Astrocyte (in vitro differentiated cells and primary cell): ENCODE measurements at regions not wholly inside any gene's neighbourhood (a gene's known extent, or its start where the extent isn't known, plus 50 kb on each side); places are given as distances from the start of the nearest gene placed in this dataset.

ENCODE experiments used
- DNase-seq: peaks from one replicate; pipeline ENCODE4 v3.0.0-alpha.2; 2010; ENCODE audit warnings: low read depth
- FAIRE-seq: peaks from 2 replicates; lab custom pipeline; 2011; peaks lifted over from hg19 to GRCh38; lab: Jason Lieb, UNC
- H2AFZ ChIP-seq: 2 replicates; pipeline ENCODE4 v1.6.0; 2012; ENCODE audit warnings: low read depth, low read length, inconsistent platforms
- H3K27ac ChIP-seq: 2 replicates; pipeline ENCODE4 v1.5.1; 2011; ENCODE audit warnings: low read depth, low read length, inconsistent platforms
- H3K27me3 ChIP-seq: 2 replicates; pipeline ENCODE4 v1.6.0; 2011; ENCODE audit warnings: low read length, inconsistent platforms; ENCODE audit not compliant: insufficient read depth
- H3K36me3 ChIP-seq: 2 replicates; pipeline ENCODE4 v1.5.1; 2011; ENCODE audit warnings: low read length, inconsistent platforms; ENCODE audit not compliant: insufficient read depth
- H3K4me1 ChIP-seq: 2 replicates; pipeline ENCODE4 v1.5.1; 2011; ENCODE audit warnings: low read length, inconsistent platforms; ENCODE audit not compliant: insufficient read depth
- H3K4me2 ChIP-seq: 2 replicates; pipeline ENCODE4 v1.6.0; 2012; ENCODE audit warnings: low read length, inconsistent platforms
- H3K4me3 ChIP-seq: 2 replicates; pipeline ENCODE4 v1.5.1; 2011; ENCODE audit warnings: low read depth, mild to moderate bottlenecking, low read length, inconsistent platforms; ENCODE audit not compliant: insufficient read depth
- H3K79me2 ChIP-seq: 2 replicates; pipeline ENCODE4 v1.6.0; 2012; ENCODE audit warnings: mild to moderate bottlenecking, low read length, inconsistent platforms; ENCODE audit not compliant: insufficient read depth
- H3K9ac ChIP-seq: 2 replicates; pipeline ENCODE4 v1.6.0; 2012; ENCODE audit warnings: mild to moderate bottlenecking, low read length, inconsistent platforms
- H3K9me3 ChIP-seq: 2 replicates; pipeline ENCODE4 v1.5.1; 2012; ENCODE audit warnings: low read depth, mild to moderate bottlenecking, low read length, inconsistent platforms; ENCODE audit not compliant: insufficient read depth
- H4K20me1 ChIP-seq: 2 replicates; pipeline ENCODE4 v1.6.0; 2012; ENCODE audit warnings: low read length, inconsistent platforms; ENCODE audit not compliant: insufficient read depth
- H3K27ac Mint-ChIP-seq: one replicate; pipeline ENCODE4 v1.8.0; 2021; ENCODE audit warnings: mild to moderate bottlenecking, mixed read lengths; ENCODE audit not compliant: unreplicated experiment
- H3K27me3 Mint-ChIP-seq: one replicate; pipeline ENCODE4 v1.8.0; 2021; ENCODE audit warnings: low read depth, mixed read lengths; ENCODE audit not compliant: unreplicated experiment
- H3K36me3 Mint-ChIP-seq: one replicate; pipeline ENCODE4 v1.8.0; 2021; ENCODE audit warnings: low read depth, mixed read lengths; ENCODE audit not compliant: unreplicated experiment
- H3K4me1 Mint-ChIP-seq: one replicate; pipeline ENCODE4 v1.8.0; 2021; ENCODE audit warnings: low read depth, mixed read lengths; ENCODE audit not compliant: unreplicated experiment
- H3K4me3 Mint-ChIP-seq: one replicate; pipeline ENCODE4 v1.8.0; 2021; ENCODE audit warnings: mild to moderate bottlenecking, moderate library complexity, mixed read lengths; ENCODE audit not compliant: unreplicated experiment
- H3K9me3 Mint-ChIP-seq: one replicate; pipeline ENCODE4 v1.8.0; 2021; ENCODE audit warnings: mild to moderate bottlenecking, mixed read lengths; ENCODE audit not compliant: unreplicated experiment
- CTCF ChIP-seq: IDR thresholded peaks from 2 replicates; pipeline ENCODE4 v1.5.1; 2011; ENCODE audit warnings: low read depth, mild to moderate bottlenecking, inconsistent platforms, low read length, moderate library complexity; ENCODE audit not compliant: insufficient read depth
- EZH2 ChIP-seq: IDR thresholded peaks from 2 replicates; pipeline ENCODE4 v1.6.1; 2012; ENCODE audit warnings: mild to moderate bottlenecking, low read length, inconsistent platforms; ENCODE audit not compliant: insufficient read depth

- Histone ChIP-seq H4K20me1 (peaks cover 33% of the 10 kb centered on the region), H3K36me3 (no peaks in the 10 kb centered on the region), H3K79me2 (peaks cover 66% of the 10 kb centered on the region), H3K27me3 (no peaks in the 10 kb centered on the region), H3K9ac (no peak overlapping the region), H3K27ac (no peak overlapping the region), H3K4me2 (no peak overlapping the region), H2AFZ (no peak overlapping the region), H3K9me3 (no peaks in the 10 kb centered on the region), H3K4me3 (no peak overlapping the region), H3K4me1 (no peaks in the 10 kb centered on the region)
- DNase-seq, result no peak
- H3K4me3 Mint-ChIP-seq, result no peak overlapping the region
- TF ChIP-seq EZH2, result no peak
- TF ChIP-seq CTCF, result no peak
- H3K4me1 Mint-ChIP-seq, result peaks cover 9% of the 10 kb centered on the region
- FAIRE-seq, result peak; percentile 17
- H3K27me3 Mint-ChIP-seq, result no peaks in the 10 kb centered on the region
- H3K9me3 Mint-ChIP-seq, result no peaks in the 10 kb centered on the region
- no peaks in the 10 kb centered on the region for H3K36me3 Mint-ChIP-seq
- H3K27ac Mint-ChIP-seq, result no peak overlapping the region
Measured at GRCh38 chr17:63124536-63124935, 158.5 kb downstream of the TANC2 start.

GRCh38 chr17:63124958-63125357 is 158.9 kb downstream of the TANC2 start:
- H3K9ac ChIP-seq, result no peak overlapping the region
- peaks cover 9% of the 10 kb centered on the region for H3K4me1 Mint-ChIP-seq
- no peaks in the 10 kb centered on the region for H3K36me3 Mint-ChIP-seq
- H3K4me3 ChIP-seq, result no peak overlapping the region
- no peaks in the 10 kb centered on the region for H3K9me3 ChIP-seq
- H2AFZ ChIP-seq, result no peak overlapping the region
- no peaks in the 10 kb centered on the region for H3K36me3 ChIP-seq
- no peaks in the 10 kb centered on the region for H3K27me3 Mint-ChIP-seq
- peaks cover 33% of the 10 kb centered on the region for H4K20me1 ChIP-seq
- no peaks in the 10 kb centered on the region for H3K4me1 ChIP-seq
- H3K4me3 Mint-ChIP-seq, result no peak overlapping the region
- FAIRE-seq, result peak; percentile 47
- no peak for DNase-seq
- no peaks in the 10 kb centered on the region for H3K27me3 ChIP-seq
- no peaks in the 10 kb centered on the region for H3K9me3 Mint-ChIP-seq
- TF ChIP-seq EZH2 (no peak), CTCF (no peak)
- no peak overlapping the region for H3K27ac ChIP-seq
- no peak overlapping the region for H3K27ac Mint-ChIP-seq
- H3K4me2 ChIP-seq, result no peak overlapping the region
- peaks cover 64% of the 10 kb centered on the region for H3K79me2 ChIP-seq

GRCh38 chr17:63125987-63126386 is 160.0 kb downstream of the TANC2 start:
- H3K4me3 ChIP-seq, result no peak overlapping the region
- no peak overlapping the region for H2AFZ ChIP-seq
- H3K27me3 Mint-ChIP-seq, result no peaks in the 10 kb centered on the region
- no peaks in the 10 kb centered on the region for H3K36me3 Mint-ChIP-seq
- H3K9me3 ChIP-seq, result no peaks in the 10 kb centered on the region
- H3K9me3 Mint-ChIP-seq, result no peaks in the 10 kb centered on the region
- H3K4me2 ChIP-seq, result no peak overlapping the region
- no peaks in the 10 kb centered on the region for H3K27me3 ChIP-seq
- no peak for TF ChIP-seq EZH2
- no peak for TF ChIP-seq CTCF
- no peak overlapping the region for H3K27ac Mint-ChIP-seq
- DNase-seq (no peak), FAIRE-seq (no peak)
- peaks cover 64% of the 10 kb centered on the region for H3K79me2 ChIP-seq
- peaks cover 33% of the 10 kb centered on the region for H4K20me1 ChIP-seq
- no peak overlapping the region for H3K9ac ChIP-seq
- peaks cover 2% of the 10 kb centered on the region for H3K4me1 Mint-ChIP-seq
- H3K4me1 ChIP-seq, result no peaks in the 10 kb centered on the region
- no peaks in the 10 kb centered on the region for H3K36me3 ChIP-seq
- H3K4me3 Mint-ChIP-seq, result no peak overlapping the region
- H3K27ac ChIP-seq, result no peak overlapping the region
